ENCODE measurements at regions not wholly inside any gene's neighbourhood (a gene's known extent, or its start where the extent isn't known, plus 50 kb on each side); places are given as distances from the start of the nearest gene placed in this dataset.

DNA sequence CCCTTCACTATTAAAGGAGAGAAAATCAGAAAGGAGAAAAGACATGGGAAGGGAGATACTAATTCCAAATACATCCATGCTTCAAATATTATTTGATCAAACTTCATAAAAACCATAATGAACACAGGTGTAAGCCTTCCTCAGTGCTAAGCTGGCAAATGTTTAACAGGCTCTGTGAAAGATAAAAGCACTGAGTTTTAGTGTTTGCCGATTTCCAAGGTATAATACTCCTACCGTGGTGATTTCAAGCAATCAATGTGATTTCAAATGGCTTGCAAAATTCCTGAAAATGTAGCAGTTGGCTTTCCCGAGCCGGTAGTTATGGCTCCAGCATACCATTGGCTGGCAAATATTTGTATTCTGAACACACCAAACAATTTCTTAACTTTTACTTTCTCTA is 732.3 kb upstream of the GOLIM4 start:
- H3K27ac ChIP-seq (ENCODE audit: low read length): no peak overlapping the region

DNA sequence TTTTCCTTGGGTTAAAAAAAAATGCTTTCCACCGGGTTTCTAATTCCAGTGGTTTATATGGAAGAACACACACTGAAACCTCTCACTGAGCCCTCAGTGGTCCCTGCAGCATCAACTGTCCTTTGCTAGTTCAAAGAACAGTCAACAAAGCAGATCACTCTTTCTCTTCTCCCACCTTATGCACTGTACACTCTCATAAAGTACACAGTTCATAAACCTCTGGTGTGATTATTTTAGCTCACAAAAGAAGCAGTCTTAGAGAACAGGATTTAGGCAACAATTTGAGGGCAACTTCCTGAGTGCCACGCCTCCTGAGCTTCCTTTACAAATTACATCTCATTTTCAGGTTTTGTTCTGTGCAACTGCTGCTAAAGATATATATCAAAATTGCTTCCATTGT is 728.4 kb upstream of the GOLIM4 start:
- H3K27ac ChIP-seq (ENCODE audit: low read length): peak overlapping the region; percentile 70
- H3K9me3 ChIP-seq (ENCODE audit: control insufficient read depth, low read depth, low read length): no peaks in the 10 kb centered on the region
- H3K27me3 ChIP-seq (ENCODE audit: control insufficient read depth, insufficient read depth, low read length): no peaks in the 10 kb centered on the region
- H3K4me3 ChIP-seq (ENCODE audit: low read length): no peak overlapping the region
- peaks cover 16% of the 10 kb centered on the region for H3K4me1 ChIP-seq (ENCODE audit: control insufficient read depth, insufficient read depth, low read length)
- H3K36me3 ChIP-seq (ENCODE audit: control insufficient read depth, insufficient read depth, low read length): no peaks in the 10 kb centered on the region
- DNase-seq: peak in 1 of 2 donors; percentile 6
- no CpG with 5 or more reads among the region's 2 CpGs for WGBS (ENCODE audit: insufficient coverage, low lambda C conversion rate)

More for the DNA sequence above, 732.3 kb upstream of the GOLIM4 start:
- 37% methylated on average over 2 of the region's 4 CpGs for WGBS (ENCODE audit: insufficient coverage, low lambda C conversion rate)
- Histone ChIP-seq H3K27me3 (ENCODE audit: control insufficient read depth, insufficient read depth, low read length) (no peaks in the 10 kb centered on the region), H3K4me3 (ENCODE audit: low read length) (no peak overlapping the region), H3K9me3 (ENCODE audit: control insufficient read depth, low read depth, low read length) (no peaks in the 10 kb centered on the region), H3K36me3 (ENCODE audit: control insufficient read depth, insufficient read depth, low read length) (no peaks in the 10 kb centered on the region), H3K4me1 (ENCODE audit: control insufficient read depth, insufficient read depth, low read length) (peaks cover 16% of the 10 kb centered on the region)
- peak in 1 of 2 donors; percentile 4 for DNase-seq

DNA sequence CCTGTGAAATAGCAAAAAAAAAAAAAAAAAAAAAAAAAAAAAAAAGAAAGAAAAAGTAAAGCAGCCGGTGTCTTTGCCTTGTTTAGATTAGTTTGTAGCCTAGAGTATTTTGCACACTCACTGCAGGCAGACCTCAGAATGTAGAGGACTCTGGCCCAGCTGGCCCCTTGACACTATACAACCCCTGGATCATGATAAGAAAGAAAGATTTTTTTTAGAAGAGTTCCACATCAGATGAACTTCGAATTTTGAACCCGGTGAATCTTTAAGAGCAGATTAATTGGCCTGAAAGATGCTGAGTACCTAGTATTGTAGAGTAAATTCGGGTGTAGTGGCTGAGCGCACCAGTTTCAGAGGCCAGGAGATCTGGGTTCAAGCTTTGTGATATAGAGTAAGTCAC is 727.7 kb upstream of the GOLIM4 start:
- H3K27ac ChIP-seq (ENCODE audit: low read length): peak overlapping the region; percentile 70
- H3K4me3 ChIP-seq (ENCODE audit: low read length): no peak overlapping the region
- 6% methylated on average over 2 of the region's 5 CpGs for WGBS (ENCODE audit: insufficient coverage, low lambda C conversion rate)
- H3K4me1 ChIP-seq (ENCODE audit: control insufficient read depth, insufficient read depth, low read length): peaks cover 16% of the 10 kb centered on the region
- DNase-seq: peak; percentile 75 to 86
- no peaks in the 10 kb centered on the region for H3K27me3 ChIP-seq (ENCODE audit: control insufficient read depth, insufficient read depth, low read length)
- H3K36me3 ChIP-seq (ENCODE audit: control insufficient read depth, insufficient read depth, low read length): no peaks in the 10 kb centered on the region
- no peaks in the 10 kb centered on the region for H3K9me3 ChIP-seq (ENCODE audit: control insufficient read depth, low read depth, low read length)

DNA sequence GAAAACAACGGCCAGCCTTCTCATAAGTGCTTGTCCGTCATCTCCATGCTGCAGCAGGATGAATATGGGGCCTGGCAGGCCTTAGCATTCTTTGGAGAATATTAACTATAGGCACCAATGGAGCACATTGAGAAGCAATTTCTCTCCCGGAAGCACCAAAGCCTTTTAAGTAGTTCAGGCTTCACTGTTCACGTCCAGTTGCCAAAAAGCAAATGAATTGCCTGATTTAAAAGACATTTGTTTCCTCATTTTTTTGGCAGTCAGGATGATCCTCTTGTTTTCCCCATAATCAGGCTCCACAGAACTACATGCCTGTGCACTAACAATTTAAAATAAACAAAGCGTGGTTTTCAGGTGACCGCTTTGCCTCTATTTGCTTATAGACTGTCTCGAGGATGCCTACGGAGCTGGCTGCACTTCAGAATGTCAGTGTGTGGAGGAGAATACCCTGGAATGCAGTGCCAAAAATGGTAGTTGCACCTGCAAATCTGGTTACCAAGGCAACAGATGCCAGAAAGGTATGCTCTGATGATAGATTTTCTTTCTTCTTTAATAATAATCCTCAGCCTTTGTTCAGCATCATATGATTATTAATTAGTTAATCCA is 725.2 kb upstream of the GOLIM4 start:
- H3K36me3 ChIP-seq (ENCODE audit: control insufficient read depth, insufficient read depth, low read length): no peaks in the 10 kb centered on the region
- H3K27ac ChIP-seq (ENCODE audit: low read length): no peak overlapping the region
- no CpG with 5 or more reads among the region's 8 CpGs for WGBS (ENCODE audit: insufficient coverage, low lambda C conversion rate)
- no peaks in the 10 kb centered on the region for H3K27me3 ChIP-seq (ENCODE audit: control insufficient read depth, insufficient read depth, low read length)
- H3K4me1 ChIP-seq (ENCODE audit: control insufficient read depth, insufficient read depth, low read length): peaks cover 16% of the 10 kb centered on the region
- H3K9me3 ChIP-seq (ENCODE audit: control insufficient read depth, low read depth, low read length): no peaks in the 10 kb centered on the region
- DNase-seq: no peak
- no peak overlapping the region for H3K4me3 ChIP-seq (ENCODE audit: low read length)

DNA sequence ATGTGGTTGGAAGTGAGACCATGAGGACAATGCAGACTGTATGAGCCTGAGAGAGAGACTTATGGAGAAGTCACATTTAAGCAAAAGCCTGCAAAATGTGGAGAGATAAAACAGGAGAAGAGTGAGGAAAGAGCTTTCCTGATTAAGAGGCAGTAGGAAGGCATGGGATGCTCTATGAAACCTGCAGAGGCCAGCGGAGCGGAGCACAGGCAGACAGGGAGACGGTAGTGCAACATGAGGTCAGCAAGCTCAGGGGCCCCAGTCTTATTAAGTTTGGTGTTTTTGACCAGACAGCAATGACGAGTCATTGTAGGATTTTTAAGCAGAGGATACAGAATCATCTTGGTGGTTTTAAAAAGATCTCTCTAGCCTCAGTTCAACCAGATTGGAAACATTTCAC is 721.5 kb upstream of the GOLIM4 start:
- DNase-seq: no peak
- no peaks in the 10 kb centered on the region for H3K36me3 ChIP-seq (ENCODE audit: control insufficient read depth, insufficient read depth, low read length)
- H3K27ac ChIP-seq (ENCODE audit: low read length): no peak overlapping the region
- H3K4me3 ChIP-seq (ENCODE audit: low read length): no peak overlapping the region
- H3K4me1 ChIP-seq (ENCODE audit: control insufficient read depth, insufficient read depth, low read length): no peaks in the 10 kb centered on the region
- no peaks in the 10 kb centered on the region for H3K27me3 ChIP-seq (ENCODE audit: control insufficient read depth, insufficient read depth, low read length)
- no CpG with 5 or more reads among the region's 4 CpGs for WGBS (ENCODE audit: insufficient coverage, low lambda C conversion rate)
- no peaks in the 10 kb centered on the region for H3K9me3 ChIP-seq (ENCODE audit: control insufficient read depth, low read depth, low read length)

DNA sequence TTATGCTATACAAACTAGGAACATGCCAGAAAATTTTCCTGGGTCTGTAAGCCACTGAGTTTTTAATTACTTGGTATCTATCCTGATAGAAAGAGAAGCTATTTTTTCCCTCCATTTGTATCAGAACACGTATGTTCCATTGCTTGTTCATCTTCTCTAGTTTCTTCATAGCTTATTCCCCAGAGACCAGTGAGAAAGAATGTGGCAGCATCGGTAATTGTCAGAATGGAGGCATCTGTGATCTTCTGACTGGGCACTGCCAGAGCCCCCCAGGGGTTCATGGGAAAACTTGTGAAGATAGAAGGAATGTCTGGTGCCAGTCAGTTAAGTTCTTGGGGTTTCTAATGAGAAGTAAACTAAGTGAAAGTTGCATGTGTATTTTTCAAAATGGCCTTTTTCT is 720.2 kb upstream of the GOLIM4 start:
- DNase-seq: no peak
- no peaks in the 10 kb centered on the region for H3K36me3 ChIP-seq (ENCODE audit: control insufficient read depth, insufficient read depth, low read length)
- 100% methylated on average over 1 of the region's 2 CpGs for WGBS (ENCODE audit: insufficient coverage, low lambda C conversion rate)

DNA sequence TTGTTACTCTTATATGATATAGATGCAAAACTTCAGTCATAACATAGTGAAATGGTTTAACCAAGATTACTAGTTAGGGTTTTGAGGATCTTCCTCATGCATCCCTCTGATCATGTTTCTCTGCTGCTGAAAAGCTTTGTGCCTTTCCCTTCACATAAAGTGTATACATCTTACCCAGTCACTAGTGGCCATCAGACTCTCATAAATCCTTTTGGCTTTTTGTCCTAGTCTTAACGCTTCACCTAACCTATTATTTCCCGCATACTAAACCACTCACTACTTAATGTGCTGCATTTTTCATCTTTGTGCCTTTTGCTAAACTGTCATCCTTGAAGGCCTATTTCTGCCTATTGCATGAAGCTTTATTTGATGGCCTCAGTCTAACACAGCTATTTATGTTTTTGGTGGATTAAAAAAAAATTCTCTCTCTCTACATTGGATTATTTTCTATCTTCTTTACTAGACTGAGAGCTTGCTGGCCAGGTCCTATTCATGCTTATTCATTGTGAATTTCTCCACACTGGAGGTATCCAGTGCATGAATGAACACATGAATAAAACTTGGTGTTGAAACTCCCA is 717.6 kb upstream of the GOLIM4 start:
- Histone ChIP-seq H3K4me1 (ENCODE audit: control insufficient read depth, insufficient read depth, low read length) (no peaks in the 10 kb centered on the region), H3K36me3 (ENCODE audit: control insufficient read depth, insufficient read depth, low read length) (no peaks in the 10 kb centered on the region), H3K27me3 (ENCODE audit: control insufficient read depth, insufficient read depth, low read length) (no peaks in the 10 kb centered on the region), H3K9me3 (ENCODE audit: control insufficient read depth, low read depth, low read length) (no peaks in the 10 kb centered on the region), H3K4me3 (ENCODE audit: low read length) (no peak overlapping the region), H3K27ac (ENCODE audit: low read length) (no peak overlapping the region)
- no CpG with 5 or more reads among the region's 2 CpGs for WGBS (ENCODE audit: insufficient coverage, low lambda C conversion rate)
- DNase-seq: no peak

More for the DNA sequence above, 720.2 kb upstream of the GOLIM4 start:
- Histone ChIP-seq H3K27ac (ENCODE audit: low read length) (no peak overlapping the region), H3K4me1 (ENCODE audit: control insufficient read depth, insufficient read depth, low read length) (no peaks in the 10 kb centered on the region), H3K9me3 (ENCODE audit: control insufficient read depth, low read depth, low read length) (no peaks in the 10 kb centered on the region), H3K4me3 (ENCODE audit: low read length) (no peak overlapping the region), H3K27me3 (ENCODE audit: control insufficient read depth, insufficient read depth, low read length) (no peaks in the 10 kb centered on the region)

DNA sequence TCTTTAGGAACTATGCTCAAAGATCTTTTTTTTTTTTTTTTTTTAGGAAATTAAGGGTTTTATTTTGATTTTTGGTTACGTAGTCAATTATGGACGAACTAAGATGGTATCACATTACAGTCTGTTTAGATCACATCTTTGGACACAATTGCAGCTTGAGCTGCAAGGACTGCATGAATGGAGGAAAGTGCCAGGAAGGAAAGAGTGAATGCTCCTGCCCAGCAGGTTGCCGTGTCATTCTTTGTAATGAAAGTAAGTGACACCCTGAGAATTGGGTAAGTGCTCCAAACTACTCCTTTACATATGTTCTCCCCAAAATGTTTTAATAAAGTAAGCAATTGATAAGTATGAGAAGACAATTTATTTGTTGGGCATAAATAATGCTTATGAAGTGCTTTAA is 716.5 kb upstream of the GOLIM4 start:
- Histone ChIP-seq H3K27ac (ENCODE audit: low read length) (no peak overlapping the region), H3K4me1 (ENCODE audit: control insufficient read depth, insufficient read depth, low read length) (no peaks in the 10 kb centered on the region)
- WGBS (ENCODE audit: insufficient coverage, low lambda C conversion rate): no CpG with 5 or more reads among the region's 3 CpGs

DNA sequence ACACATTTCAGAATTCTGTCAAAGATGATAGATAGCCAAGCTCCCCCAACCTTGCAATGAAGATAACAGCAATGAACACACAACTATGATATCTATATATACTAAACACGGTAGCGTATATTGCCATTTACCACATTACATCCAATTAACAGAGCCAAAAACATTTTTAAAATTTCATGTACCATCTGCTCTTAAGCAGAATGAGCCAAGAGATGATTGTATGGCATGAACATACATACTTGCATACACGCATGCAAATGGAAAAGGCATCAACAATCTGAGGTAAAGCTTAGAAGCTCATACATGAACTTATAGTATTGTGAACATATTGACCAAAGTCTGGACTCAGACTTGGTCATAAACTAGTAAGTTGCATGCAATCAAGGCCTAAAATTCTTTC is 712.9 kb upstream of the GOLIM4 start:
- WGBS (ENCODE audit: insufficient coverage, low lambda C conversion rate): no CpG with 5 or more reads among the region's 3 CpGs
- H3K27ac ChIP-seq (ENCODE audit: low read length): no peak overlapping the region
- no peak for DNase-seq
- no peaks in the 10 kb centered on the region for H3K27me3 ChIP-seq (ENCODE audit: control insufficient read depth, insufficient read depth, low read length)
- H3K4me1 ChIP-seq (ENCODE audit: control insufficient read depth, insufficient read depth, low read length): no peaks in the 10 kb centered on the region
- no peaks in the 10 kb centered on the region for H3K36me3 ChIP-seq (ENCODE audit: control insufficient read depth, insufficient read depth, low read length)
- no peaks in the 10 kb centered on the region for H3K9me3 ChIP-seq (ENCODE audit: control insufficient read depth, low read depth, low read length)
- no peak overlapping the region for H3K4me3 ChIP-seq (ENCODE audit: low read length)

More for the DNA sequence above, 716.5 kb upstream of the GOLIM4 start:
- no peaks in the 10 kb centered on the region for H3K27me3 ChIP-seq (ENCODE audit: control insufficient read depth, insufficient read depth, low read length)
- no peak overlapping the region for H3K4me3 ChIP-seq (ENCODE audit: low read length)
- H3K36me3 ChIP-seq (ENCODE audit: control insufficient read depth, insufficient read depth, low read length): no peaks in the 10 kb centered on the region
- DNase-seq: no peak
- no peaks in the 10 kb centered on the region for H3K9me3 ChIP-seq (ENCODE audit: control insufficient read depth, low read depth, low read length)

DNA sequence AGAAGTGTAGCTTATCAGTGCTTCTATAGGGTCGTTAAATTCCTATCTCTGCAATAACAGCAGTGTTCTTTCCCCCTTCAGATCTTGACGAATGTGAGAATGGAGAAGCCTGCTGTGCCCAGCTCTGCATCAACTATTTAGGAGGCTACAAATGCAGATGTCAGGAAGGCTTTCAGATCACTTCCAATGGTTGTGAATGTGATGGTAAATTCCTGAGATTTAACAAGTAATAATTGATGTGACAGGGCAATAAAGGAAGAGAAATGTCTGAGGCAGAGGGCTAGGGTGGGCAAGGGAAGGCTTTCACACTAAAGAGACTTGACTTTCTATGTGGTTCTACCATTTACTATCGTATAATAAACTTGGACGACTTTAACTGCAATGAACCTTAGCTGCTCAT is 711.7 kb upstream of the GOLIM4 start:
- Histone ChIP-seq H3K27ac (ENCODE audit: low read length) (no peak overlapping the region), H3K9me3 (ENCODE audit: control insufficient read depth, low read depth, low read length) (no peaks in the 10 kb centered on the region), H3K4me1 (ENCODE audit: control insufficient read depth, insufficient read depth, low read length) (no peaks in the 10 kb centered on the region), H3K4me3 (ENCODE audit: low read length) (no peak overlapping the region), H3K27me3 (ENCODE audit: control insufficient read depth, insufficient read depth, low read length) (no peaks in the 10 kb centered on the region), H3K36me3 (ENCODE audit: control insufficient read depth, insufficient read depth, low read length) (no peaks in the 10 kb centered on the region)
- no CpG with 5 or more reads among the region's 4 CpGs for WGBS (ENCODE audit: insufficient coverage, low lambda C conversion rate)
- no peak for DNase-seq

DNA sequence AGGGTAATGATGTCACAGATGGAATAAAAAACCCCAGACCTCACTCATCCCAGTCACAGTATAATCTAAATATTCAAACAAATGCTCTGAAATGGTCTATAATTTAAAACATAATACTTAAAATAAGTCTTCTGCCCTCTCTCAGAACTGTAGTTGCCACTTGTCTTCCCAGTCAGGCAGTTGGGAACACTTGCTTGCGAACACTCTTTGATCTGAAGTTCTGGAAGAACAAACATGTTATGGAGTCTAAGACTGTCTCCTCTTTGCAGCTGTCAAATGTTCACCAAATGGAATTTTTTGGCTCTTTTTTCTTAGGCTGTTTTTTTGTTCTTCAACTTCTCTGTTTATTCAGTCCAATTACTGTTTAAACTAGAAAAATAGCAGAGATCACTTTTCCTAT is 711.1 kb upstream of the GOLIM4 start:
- WGBS (ENCODE audit: insufficient coverage, low lambda C conversion rate): no CpG with 5 or more reads among the region's 1 CpG
- Histone ChIP-seq H3K27me3 (ENCODE audit: control insufficient read depth, insufficient read depth, low read length) (no peaks in the 10 kb centered on the region), H3K27ac (ENCODE audit: low read length) (no peak overlapping the region), H3K4me3 (ENCODE audit: low read length) (no peak overlapping the region), H3K4me1 (ENCODE audit: control insufficient read depth, insufficient read depth, low read length) (no peaks in the 10 kb centered on the region), H3K9me3 (ENCODE audit: control insufficient read depth, low read depth, low read length) (no peaks in the 10 kb centered on the region), H3K36me3 (ENCODE audit: control insufficient read depth, insufficient read depth, low read length) (no peaks in the 10 kb centered on the region)
- DNase-seq: no peak

All from large intestine (tissue), 3 donors.